Tibial nerve (tissue), 4 donors: ENCODE measurements at regions not wholly inside any gene's neighbourhood (a gene's known extent, or its start where the extent isn't known, plus 50 kb on each side); places are given as distances from the start of the nearest gene placed in this dataset.

Experiments used
- DNase-seq, 2 donors: peaks; one replicate each; pipeline ENCODE4 v3.0.0-alpha.2; 2019; ENCODE audit warnings: low spot score in 2 of 2
- H3K27ac ChIP-seq, 4 donors: fragments of 200-600 bp; sonication (generic) in 3 of 4; one replicate each; pipeline ENCODE4 v1.5.1; 2017 to 2019; ENCODE audit warnings: mild to moderate bottlenecking in 1 of 4
- H3K27me3 ChIP-seq, 2 donors: fragments of 200-600 bp; sonication (generic) in 1 of 2; one replicate each; pipeline versions ENCODE4 v1.5.1 to v1.6.0; 2017 to 2019
- H3K36me3 ChIP-seq, 3 donors: fragments of 200-600 bp; sonication (generic); one replicate each; pipeline ENCODE4 v1.5.1; 2018 to 2019
- H3K4me1 ChIP-seq, 4 donors: fragments of 200-600 bp; sonication (generic) in 3 of 4; one replicate each; pipeline ENCODE4 v1.5.1; 2017 to 2019
- H3K4me3 ChIP-seq, 4 donors: fragments of 200-600 bp; sonication (generic) in 3 of 4; one replicate each; pipeline ENCODE4 v1.5.1; 2017 to 2019; ENCODE audit warnings: mild to moderate bottlenecking in 1 of 4, moderate library complexity in 1 of 4
- H3K9me3 ChIP-seq, 4 donors: fragments of 200-600 bp; sonication (generic) in 3 of 4; one replicate each; pipeline ENCODE4 v1.5.1; 2017 to 2019
- CTCF ChIP-seq, 5 experiments: fragments of 200-600 bp in 3 of 5; fragments of 450-650 bp in 2 of 5; sonication (generic) in 3 of 5; IDR thresholded peaks; one replicate each; pipeline ENCODE4 v1.5.1; 2016 to 2019; ENCODE audit warnings: antibody characterized with exemption in 5 of 5, mild to moderate bottlenecking in 3 of 5, moderate library complexity in 2 of 5
- EP300 ChIP-seq, 2 donors: sonication (generic); formaldehyde crosslinking; IDR thresholded peaks; one replicate each; pipeline ENCODE4 v1.6.1; 2017; ENCODE audit warnings: antibody characterized with exemption in 2 of 2, mild to moderate bottlenecking in 1 of 2
- POLR2A ChIP-seq, 2 donors: fragments of 450-650 bp; IDR thresholded peaks; one replicate each; pipeline ENCODE4 v1.6.1; 2017; ENCODE audit warnings: antibody characterized with exemption in 2 of 2, mild to moderate bottlenecking in 2 of 2, moderate library complexity in 2 of 2
- WGBS, 2 donors: methylation state at CpG; one replicate each; pipeline ENCODE4 v1.1.5; 2018; 5-methylcytosine and 5-hydroxymethylcytosine counted together

- H3K9me3 ChIP-seq: no peaks in the 10 kb centered on the region
- H3K4me3 ChIP-seq: no peak overlapping the region
- no peaks in the 10 kb centered on the region for H3K36me3 ChIP-seq
- 75 to 95% methylated on average over 4 of the region's 4 CpGs for WGBS, 2 donors
- DNase-seq: no peak
- TF ChIP-seq POLR2A (IDR thresholded peaks at IDR 0.05) (no peak), CTCF (IDR thresholded peaks at IDR 0.05) (no peak), EP300 (IDR thresholded peaks at IDR 0.05) (no peak)
- peaks cover 0 to 15% (median 8%) of the 10 kb centered on the region in 4 donors for H3K4me1 ChIP-seq
- no peak overlapping the region for H3K27ac ChIP-seq
- no peaks in the 10 kb centered on the region for H3K27me3 ChIP-seq
Observed at GRCh38 chr13:40056898-40057619, 401.6 kb downstream of the COG6 start.

DNA sequence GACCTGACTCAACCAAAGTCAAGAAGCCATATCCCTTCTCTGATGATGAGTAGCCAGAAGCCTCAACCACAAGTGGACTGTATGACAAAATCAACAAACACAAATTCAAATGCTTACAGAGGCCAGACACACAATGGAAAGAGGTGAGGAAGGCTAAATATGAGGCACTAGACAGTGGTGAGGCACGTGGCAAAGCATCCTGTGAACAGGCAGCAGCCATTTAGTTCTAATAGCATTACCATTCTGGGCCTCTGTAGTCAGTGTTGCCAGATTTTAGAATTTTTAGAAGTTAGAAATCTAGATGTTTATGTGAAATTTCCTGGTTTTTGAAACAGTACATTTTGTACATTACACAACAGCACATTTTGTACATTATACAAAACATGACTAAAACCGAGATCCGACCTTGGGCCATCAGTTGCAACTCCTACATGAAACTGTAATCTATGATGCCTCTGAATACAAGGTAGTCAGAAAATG is 403.3 kb downstream of the COG6 start:
- H3K9me3 ChIP-seq: no peaks in the 10 kb centered on the region
- no peak overlapping the region for H3K27ac ChIP-seq
- H3K4me3 ChIP-seq: no peak overlapping the region
- peaks cover 0 to 24% (median 8%) of the 10 kb centered on the region in 4 donors for H3K4me1 ChIP-seq
- TF ChIP-seq CTCF (IDR thresholded peaks at IDR 0.05) (no peak), POLR2A (IDR thresholded peaks at IDR 0.05) (no peak), EP300 (IDR thresholded peaks at IDR 0.05) (no peak)
- no peaks in the 10 kb centered on the region for H3K27me3 ChIP-seq
- WGBS, 2 donors: 89 to 91% methylated on average over 3 of the region's 3 CpGs
- DNase-seq: no peak
- no peaks in the 10 kb centered on the region for H3K36me3 ChIP-seq

GRCh38 chr13:40059540-40060232 is 404.2 kb downstream of the COG6 start:
- peaks cover 0 to 32% (median 8%) of the 10 kb centered on the region in 4 donors for H3K4me1 ChIP-seq
- no peak overlapping the region for H3K4me3 ChIP-seq
- H3K27ac ChIP-seq: peak overlapping the region in 2 of 4 donors; percentile 53 to 56
- H3K9me3 ChIP-seq: no peaks in the 10 kb centered on the region
- no peaks in the 10 kb centered on the region for H3K27me3 ChIP-seq
- 64 to 68% methylated on average over 8 of the region's 8 CpGs for WGBS, 2 donors
- TF ChIP-seq POLR2A (IDR thresholded peaks at IDR 0.05): no peak
- no peak for TF ChIP-seq CTCF (IDR thresholded peaks at IDR 0.05)
- no peak for TF ChIP-seq EP300 (IDR thresholded peaks at IDR 0.05)
- no peaks in the 10 kb centered on the region for H3K36me3 ChIP-seq
- DNase-seq: no peak

- WGBS, 2 donors: 62 to 69% methylated on average over 4 of the region's 4 CpGs
- DNase-seq: peak; percentile 45 to 49
Observed at GRCh38 chr13:40060296-40061007, 405.0 kb downstream of the COG6 start.

More at GRCh38 chr13:40060296-40061007, 405.0 kb downstream of the COG6 start:
- Histone ChIP-seq H3K9me3 (no peaks in the 10 kb centered on the region), H3K27ac (peak overlapping the region in 2 of 4 donors; percentile 53 to 56), H3K36me3 (no peaks in the 10 kb centered on the region), H3K4me1 (peaks cover 0 to 34% (median 8%) of the 10 kb centered on the region in 4 donors), H3K27me3 (no peaks in the 10 kb centered on the region), H3K4me3 (no peak overlapping the region)
- peak in 1 of 2 donors; percentile 39 for TF ChIP-seq EP300 (IDR thresholded peaks at IDR 0.05)
- no peak for TF ChIP-seq POLR2A (IDR thresholded peaks at IDR 0.05)
